ENCODE measurements at regions not wholly inside any gene's neighbourhood (a gene's known extent, or its start where the extent isn't known, plus 50 kb on each side); places are given as distances from the start of the nearest gene placed in this dataset.

DNA sequence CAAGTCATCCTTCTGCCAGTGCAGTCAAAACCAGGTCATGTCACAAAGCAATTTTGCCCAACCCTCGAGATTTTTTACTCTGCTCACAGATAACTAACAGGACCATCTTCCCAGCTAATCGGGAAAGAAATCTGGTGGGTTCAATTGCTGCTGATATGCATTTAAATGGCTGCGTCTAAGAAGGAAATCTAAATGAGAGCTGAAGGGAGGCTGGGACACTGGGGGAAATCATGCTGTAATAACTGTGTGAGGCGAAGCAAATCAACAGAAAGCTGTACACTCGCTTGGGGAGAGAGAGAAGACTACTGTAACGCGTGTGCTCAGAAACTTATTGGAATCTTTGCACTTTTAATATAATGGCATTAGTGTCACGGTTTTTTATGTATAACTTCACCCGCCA is 535.0 kb downstream of the CDK5RAP2 start:
- TF ChIP-seq, protein P1, sequence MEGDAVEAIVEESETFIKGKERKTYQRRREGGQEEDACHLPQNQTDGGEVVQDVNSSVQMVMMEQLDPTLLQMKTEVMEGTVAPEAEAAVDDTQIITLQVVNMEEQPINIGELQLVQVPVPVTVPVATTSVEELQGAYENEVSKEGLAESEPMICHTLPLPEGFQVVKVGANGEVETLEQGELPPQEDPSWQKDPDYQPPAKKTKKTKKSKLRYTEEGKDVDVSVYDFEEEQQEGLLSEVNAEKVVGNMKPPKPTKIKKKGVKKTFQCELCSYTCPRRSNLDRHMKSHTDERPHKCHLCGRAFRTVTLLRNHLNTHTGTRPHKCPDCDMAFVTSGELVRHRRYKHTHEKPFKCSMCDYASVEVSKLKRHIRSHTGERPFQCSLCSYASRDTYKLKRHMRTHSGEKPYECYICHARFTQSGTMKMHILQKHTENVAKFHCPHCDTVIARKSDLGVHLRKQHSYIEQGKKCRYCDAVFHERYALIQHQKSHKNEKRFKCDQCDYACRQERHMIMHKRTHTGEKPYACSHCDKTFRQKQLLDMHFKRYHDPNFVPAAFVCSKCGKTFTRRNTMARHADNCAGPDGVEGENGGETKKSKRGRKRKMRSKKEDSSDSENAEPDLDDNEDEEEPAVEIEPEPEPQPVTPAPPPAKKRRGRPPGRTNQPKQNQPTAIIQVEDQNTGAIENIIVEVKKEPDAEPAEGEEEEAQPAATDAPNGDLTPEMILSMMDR (IDR thresholded peaks at IDR 0.05) = no peak
- TF ChIP-seq POLR2AphosphoS5 (IDR thresholded peaks at IDR 0.05; ENCODE audit: insufficient read depth in 1 of 2, low read depth in 1 of 2) (no peak), POLR2A (IDR thresholded peaks at IDR 0.05) (no peak)
